HepG2 (cell line): ENCODE measurements at regions not wholly inside any gene's neighbourhood (a gene's known extent, or its start where the extent isn't known, plus 50 kb on each side); places are given as distances from the start of the nearest gene placed in this dataset.

ENCODE experiments used
- ATAC-seq: fragments of 200-7000 bp; cut with Tn5 transposase; 3 replicates; pipeline ENCODE4 v1.9.1; 2020; ENCODE audit warnings: mild to moderate bottlenecking, moderate library complexity
- BruUV-seq: library from RNA; stranded (reverse); fragments of 400-500 nt; replicated peaks from 2 replicates; lab custom pipeline; 2021; lab: Mats Ljungman, UMichigan
- CTCF ChIA-PET: fragments of 300-600 bp; formaldehyde crosslinking; extraction: SDS; loops from one replicate; lab custom pipeline; 2021; ENCODE audit warnings: low total read pairs, inconsistent platforms, low intra/inter-chr PET ratio; lab: Yijun Ruan, JAX
- POLR2A ChIA-PET: fragments of 350-600 bp; sonication (Branson Sonifier 250); formaldehyde crosslinking; loops from one replicate; lab custom pipeline; 2020; ENCODE audit warnings: antibody characterized with exemption, inconsistent platforms; lab: Yijun Ruan, JAX
- DNase-seq: peaks from one replicate; pipeline ENCODE4 v3.0.0-alpha.2; 2015; ENCODE audit warnings: low spot score
- FAIRE-seq: peaks from 3 replicates; lab custom pipeline; 2011; peaks lifted over from hg19 to GRCh38; lab: Jason Lieb, UNC
- H2AFZ ChIP-seq: one replicate; pipeline ENCODE4 v1.6.1; 2011; ENCODE audit warnings: low read length, inconsistent platforms
- H3K27ac ChIP-seq: fragments of 300-600 bp; 3 replicates; pipeline ENCODE4 v1.8.0; 2011; ENCODE audit warnings: mixed run types, mild to moderate bottlenecking, mixed read lengths, low read length, inconsistent platforms; ENCODE audit not compliant: insufficient read depth; ENCODE audit errors: extremely low read length
- H3K27me3 ChIP-seq, 2 experiments: fragments of 200-600 bp in 1 of 2; 2 replicates in 1 of 2; 3 replicates in 1 of 2; pipeline versions ENCODE4 v1.6.0 to v1.8.0; 2011; ENCODE audit warnings: low read length in 2 of 2, mild to moderate bottlenecking in 2 of 2, moderate library complexity in 2 of 2, inconsistent platforms in 1 of 2; ENCODE audit not compliant: insufficient read depth in 2 of 2, control insufficient read depth in 1 of 2
- H3K36me3 ChIP-seq, 2 experiments: fragments of 200-600 bp in 1 of 2; replicated peaks in 1 of 2; 2 replicates in 1 of 2; 3 replicates in 1 of 2; pipeline versions ENCODE4 v1.5.1 to v1.8.0; 2011; ENCODE audit warnings: low read length in 2 of 2, inconsistent platforms in 1 of 2; ENCODE audit not compliant: insufficient read depth in 2 of 2, control insufficient read depth in 1 of 2
- H3K4me1 ChIP-seq: 2 replicates; pipeline ENCODE4 v1.5.1; 2012; ENCODE audit warnings: low read length, inconsistent platforms; ENCODE audit not compliant: insufficient read depth
- H3K4me2 ChIP-seq: 2 replicates; pipeline ENCODE4 v1.6.0; 2011; ENCODE audit warnings: low read depth, low read length, inconsistent platforms
- H3K4me3 ChIP-seq, 3 experiments: fragments of 200-600 bp in 1 of 3; sonication (generic), shearing (Covaris generic) in 1 of 3; replicated peaks in 1 of 3; 2 replicates each; pipeline ENCODE4 v1.5.1; 2011 to 2016; ENCODE audit warnings: low read length in 3 of 3, inconsistent platforms in 2 of 3, low read depth in 2 of 3, mild to moderate bottlenecking in 2 of 3, control low read depth in 1 of 3, mixed read lengths in 1 of 3; ENCODE audit not compliant: insufficient read depth in 1 of 3
- H3K79me2 ChIP-seq: one replicate; pipeline ENCODE4 v1.6.1; 2011; ENCODE audit warnings: low read length, inconsistent platforms; ENCODE audit not compliant: insufficient read depth
- H3K9ac ChIP-seq: 2 replicates; pipeline ENCODE4 v1.6.0; 2011; ENCODE audit warnings: mild to moderate bottlenecking, low read depth, low read length, inconsistent platforms; ENCODE audit not compliant: insufficient read depth
- H3K9me3 ChIP-seq: 2 replicates; pipeline ENCODE4 v1.5.1; 2012; ENCODE audit warnings: mild to moderate bottlenecking, low read length
- H4K20me1 ChIP-seq: 2 replicates; pipeline ENCODE4 v1.6.0; 2011; ENCODE audit warnings: inconsistent platforms, mild to moderate bottlenecking, low read length, moderate library complexity; ENCODE audit not compliant: insufficient read depth
- ARID5B ChIP-seq: IDR thresholded peaks from 2 replicates; pipeline ENCODE4 v1.4.0; 2020; ENCODE audit warnings: mild to moderate bottlenecking, missing genetic modification reagents
- CSRNP1 ChIP-seq: sonication (generic); formaldehyde crosslinking; IDR thresholded peaks from 2 replicates; pipeline ENCODE4 v1.8.1; 2023; ENCODE audit warnings: mild to moderate bottlenecking, missing genetic modification reagents
- SMAD3 ChIP-seq: sonication (generic); formaldehyde crosslinking; IDR thresholded peaks from 2 replicates; pipeline ENCODE4 v1.4.0; 2020; ENCODE audit warnings: missing genetic modification reagents
- WGBS: methylation state at CpG from one replicate; pipeline ENCODE4 v1.1.6; 2017; ENCODE audit warnings: low lambda C conversion rate; 5-methylcytosine and 5-hydroxymethylcytosine counted together
- in situ Hi-C: cut with HindIII; loops from 2 replicates; pipeline ENCODE4 v1.10.0; 2017; ENCODE audit warnings: low pct_unique_long_range_greater_than_20kb; ENCODE audit not compliant: extremely low pct_ligation_motif_present
- intact Hi-C: fragments of 100-400 bp; cut with micrococcal nuclease; formaldehyde crosslinking; loops from one replicate; pipeline ENCODE4 v1.10.0; 2022; ENCODE audit not compliant: unreplicated experiment
- TF ChIP-seq, protein P1 (sequence below): sonication (generic); formaldehyde crosslinking; IDR thresholded peaks from 2 replicates; pipeline ENCODE4 v1.5.0; 2020; ENCODE audit warnings: missing genetic modification reagents, mild to moderate bottlenecking, borderline replicate concordance

GRCh38 chr14:31947680-31948595 lies 129.2 kb upstream of the ARHGAP5 start:
- DNase-seq = no peak
- intact Hi-C loops = no loop called here
- no peaks in the 10 kb centered on the region for H3K9me3 ChIP-seq
- H4K20me1 ChIP-seq = no peaks in the 10 kb centered on the region
- ATAC-seq = no peak
- H3K79me2 ChIP-seq = no peaks in the 10 kb centered on the region
- no peak overlapping the region for H3K9ac ChIP-seq
- POLR2A ChIA-PET = no interaction called here
- H3K4me2 ChIP-seq = no peak overlapping the region
- BruUV-seq = no TSS peak
- no peak overlapping the region for H2AFZ ChIP-seq
- no peak for FAIRE-seq
- 57% methylated on average over 5 of the region's 5 CpGs for WGBS
- no peaks in the 10 kb centered on the region; a peak in 1 of 5 replicates for H3K27me3 ChIP-seq
- in situ Hi-C loops = no loop called here
- H3K4me1 ChIP-seq = peaks cover 48% of the 10 kb centered on the region
- no peak overlapping the region for H3K27ac ChIP-seq
- H3K4me3 ChIP-seq = no peak overlapping the region
- TF ChIP-seq CSRNP1 (CRISPR knock-in tag) = no peak
- no peak for TF ChIP-seq SMAD3 (CRISPR knock-in tag)
- TF ChIP-seq, protein P1, sequence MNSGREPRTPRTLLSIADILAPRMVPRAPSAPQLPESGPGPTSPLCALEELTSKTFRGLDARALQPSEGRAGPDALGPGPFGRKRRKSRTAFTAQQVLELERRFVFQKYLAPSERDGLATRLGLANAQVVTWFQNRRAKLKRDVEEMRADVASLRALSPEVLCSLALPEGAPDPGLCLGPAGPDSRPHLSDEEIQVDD (CRISPR knock-in tag) = 0 out of 2 replicates have a peak, but pooled peaks have one; percentile 46
- TF ChIP-seq ARID5B (CRISPR knock-in tag) = no peak
- TF ChIP-seq, all 625 proteins: peak for 1
- H3K36me3 ChIP-seq = no peaks in the 10 kb centered on the region
- CTCF ChIA-PET = no interaction called here
